ENCODE measurements at regions not wholly inside any gene's neighbourhood (a gene's known extent, or its start where the extent isn't known, plus 50 kb on each side); places are given as distances from the start of the nearest gene placed in this dataset.

DNA sequence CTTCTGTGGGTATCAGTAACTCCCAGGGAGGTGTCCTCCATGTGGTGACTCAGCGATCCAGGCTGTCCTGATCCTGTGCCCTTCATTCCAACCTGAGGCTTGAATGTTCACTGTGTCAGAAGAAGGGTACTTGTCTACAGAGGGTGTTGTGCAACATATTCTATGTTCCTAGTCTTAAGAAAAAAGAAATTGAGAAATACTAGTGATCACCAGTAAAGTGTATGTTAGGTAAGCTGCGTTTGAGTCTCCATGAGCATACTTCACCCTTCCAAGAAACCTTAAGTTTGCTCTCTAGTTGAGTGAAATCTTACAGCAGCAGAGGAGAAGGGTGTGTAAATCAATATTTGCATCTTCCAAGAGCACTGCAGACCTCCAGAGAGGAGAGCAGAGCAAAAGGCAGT lies 122.2 kb upstream of the SLC24A5 start:
- no peak for DNase-seq

DNA sequence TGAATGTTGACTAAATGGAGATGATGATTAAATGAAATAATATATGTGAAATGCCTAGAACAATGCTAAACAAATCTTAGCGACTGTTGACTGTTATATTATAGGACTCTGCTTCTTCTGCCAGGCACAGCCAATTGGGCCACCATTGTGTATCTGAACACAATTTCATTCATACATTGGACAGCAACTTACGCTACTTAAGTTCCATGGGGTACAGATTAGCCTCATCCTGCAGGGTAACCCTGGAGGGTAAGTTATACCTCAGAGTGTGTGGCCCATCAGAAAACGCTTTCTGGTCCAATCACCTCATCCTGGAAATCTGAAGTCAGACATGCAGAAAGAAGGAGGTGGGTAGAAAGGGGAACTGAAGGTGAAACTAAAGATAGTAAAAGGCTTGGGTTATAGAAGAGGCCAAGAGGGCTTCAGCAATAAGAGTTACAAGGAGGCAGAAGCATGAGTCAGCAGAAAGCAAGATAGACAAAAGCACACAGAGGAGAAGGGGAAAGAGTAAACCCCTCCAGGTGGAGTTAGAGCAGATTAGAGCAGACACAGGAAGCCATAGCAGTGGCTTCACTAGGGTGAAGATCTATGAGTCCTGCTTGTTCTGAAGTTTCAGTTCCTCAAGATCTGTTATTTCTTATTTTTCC lies 119.3 kb upstream of the SLC24A5 start:
- no peak for DNase-seq

DNA sequence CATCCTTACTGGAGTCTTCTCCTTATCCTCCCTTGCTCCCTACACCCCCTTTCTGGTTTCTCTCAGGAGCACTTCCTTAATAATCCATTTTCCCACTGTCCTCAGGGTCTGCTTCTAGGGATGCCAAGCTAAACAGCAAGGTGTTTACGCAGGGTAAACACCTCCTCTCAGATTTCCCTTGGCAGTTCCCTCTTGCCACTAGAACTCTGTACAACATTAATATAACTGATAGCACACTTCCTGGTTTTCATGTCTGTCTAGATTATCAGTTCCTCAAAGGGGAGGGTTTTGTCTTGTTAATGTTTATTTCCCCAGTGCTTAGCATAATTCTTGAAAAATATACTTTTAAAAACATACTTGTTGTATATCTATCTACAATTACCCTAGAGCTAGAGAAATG lies 118.0 kb upstream of the SLC24A5 start:
- DNase-seq = no peak

DNA sequence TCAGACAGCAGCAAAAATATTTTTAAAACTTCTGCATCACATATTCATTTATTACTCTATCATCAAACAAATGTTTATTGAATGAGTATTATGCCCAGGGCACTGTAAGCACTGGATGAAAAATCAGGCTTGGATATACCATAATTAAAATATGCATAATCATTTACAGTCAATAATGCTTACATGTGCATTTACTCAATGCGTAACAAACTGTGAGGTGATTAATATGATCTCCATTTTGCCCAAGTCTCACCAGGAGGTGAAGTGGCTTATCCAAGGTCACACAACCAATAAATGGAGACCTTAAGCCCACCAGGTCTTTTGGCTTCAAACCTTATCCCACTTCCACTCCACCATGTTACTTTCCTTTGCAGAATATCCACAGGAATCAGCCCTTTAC lies 117.3 kb upstream of the SLC24A5 start:
- no peak for DNase-seq

DNA sequence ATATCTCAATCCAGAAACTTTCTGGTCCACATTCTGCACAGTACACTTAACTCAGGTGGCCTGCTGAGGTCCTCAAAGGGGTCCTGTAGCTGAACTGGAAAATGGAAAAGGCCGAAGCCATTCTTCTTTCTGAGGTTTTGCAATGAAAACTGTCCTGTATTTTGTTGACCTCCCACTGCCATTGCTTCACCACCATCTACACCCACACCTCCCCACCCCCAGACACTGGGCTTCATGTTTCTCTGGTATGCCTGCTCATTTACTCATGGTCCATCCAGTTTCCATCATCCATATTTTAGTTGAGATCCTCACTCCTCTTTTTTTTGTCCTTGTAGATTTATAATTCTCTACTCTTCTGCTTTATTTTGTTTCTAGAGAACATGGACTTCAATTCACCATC lies 115.7 kb upstream of the SLC24A5 start:
- no peak for DNase-seq

DNA sequence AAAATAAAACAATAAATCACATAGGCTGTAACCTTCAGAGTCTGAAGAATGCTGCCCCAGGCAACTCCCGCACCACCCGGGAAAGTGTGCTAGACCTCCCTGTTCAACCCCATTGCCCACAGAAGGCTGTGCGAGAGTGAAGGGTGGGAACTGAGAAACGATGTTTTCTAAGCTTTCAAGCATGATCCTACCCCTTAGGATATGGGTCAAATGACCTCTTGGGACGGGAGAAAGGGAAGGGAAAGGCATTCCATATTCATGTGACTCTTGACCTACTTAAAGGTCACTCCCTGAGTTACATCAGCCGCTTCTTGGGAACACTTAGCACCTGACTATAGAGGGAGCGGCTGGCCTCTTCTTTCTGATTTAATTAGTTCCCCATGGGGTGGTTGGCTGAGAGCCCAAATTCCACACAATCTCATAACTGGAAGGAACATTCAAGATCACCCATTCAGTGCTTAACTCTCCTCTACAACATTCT lies 114.7 kb upstream of the SLC24A5 start:
- DNase-seq = no peak

DNA sequence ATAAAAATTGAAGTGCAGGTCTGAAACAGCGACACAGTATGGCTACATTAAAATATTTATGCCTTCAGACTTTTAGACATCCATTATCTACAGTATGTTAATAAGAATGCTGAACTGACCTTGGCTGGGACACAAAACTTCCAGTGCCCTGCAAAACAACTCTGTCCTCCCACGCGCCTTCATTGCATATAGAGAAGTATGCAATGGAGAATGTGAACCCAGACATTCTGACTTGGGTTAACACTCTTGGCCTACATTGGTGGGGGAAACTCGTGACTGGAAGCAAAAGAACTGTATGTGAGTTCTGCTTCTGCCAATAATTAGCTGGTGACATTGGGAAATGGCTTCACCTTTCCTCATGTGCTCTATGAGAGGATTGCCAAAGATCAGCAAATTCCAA lies 110.5 kb upstream of the SLC24A5 start:
- DNase-seq = no peak

DNA sequence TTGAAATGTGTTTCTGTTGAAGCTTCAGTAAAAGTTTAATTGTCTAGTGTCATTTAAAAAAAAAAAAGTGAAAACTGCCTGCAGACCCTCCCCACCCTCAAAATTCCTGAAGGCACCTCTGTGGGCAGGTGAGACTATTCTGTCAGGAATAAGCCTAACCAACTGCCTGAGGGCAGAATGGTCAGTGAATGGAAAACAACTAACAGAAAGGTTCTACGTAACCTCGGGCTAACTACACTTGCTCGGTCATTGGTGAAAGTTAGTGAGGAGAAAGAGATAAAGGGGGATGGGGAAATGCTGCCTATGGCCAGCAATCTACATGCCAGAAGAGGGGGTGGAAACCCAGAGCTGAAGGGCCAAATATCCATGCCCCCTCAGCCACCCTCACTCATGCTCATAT lies 108.6 kb upstream of the SLC24A5 start:
- no peak for DNase-seq

DNA sequence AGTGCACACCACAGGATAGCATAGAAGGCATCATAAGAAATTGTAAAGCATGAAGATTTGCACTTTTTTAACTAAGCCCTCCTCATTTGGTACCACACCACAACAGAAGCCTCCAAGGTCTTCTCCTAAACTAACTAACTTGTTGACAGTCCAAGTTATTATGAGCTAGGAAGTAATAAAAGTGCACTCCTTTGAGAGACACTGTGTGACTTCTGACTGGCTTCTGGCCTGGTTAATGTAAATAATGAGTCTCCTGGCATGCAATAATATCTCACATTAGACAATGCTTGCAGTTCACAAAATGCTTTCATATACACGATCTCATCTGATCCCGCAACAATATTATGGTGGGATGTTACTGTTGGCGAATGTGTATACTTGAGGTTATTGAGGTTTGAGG lies 103.9 kb upstream of the SLC24A5 start:
- no peak for DNase-seq

DNA sequence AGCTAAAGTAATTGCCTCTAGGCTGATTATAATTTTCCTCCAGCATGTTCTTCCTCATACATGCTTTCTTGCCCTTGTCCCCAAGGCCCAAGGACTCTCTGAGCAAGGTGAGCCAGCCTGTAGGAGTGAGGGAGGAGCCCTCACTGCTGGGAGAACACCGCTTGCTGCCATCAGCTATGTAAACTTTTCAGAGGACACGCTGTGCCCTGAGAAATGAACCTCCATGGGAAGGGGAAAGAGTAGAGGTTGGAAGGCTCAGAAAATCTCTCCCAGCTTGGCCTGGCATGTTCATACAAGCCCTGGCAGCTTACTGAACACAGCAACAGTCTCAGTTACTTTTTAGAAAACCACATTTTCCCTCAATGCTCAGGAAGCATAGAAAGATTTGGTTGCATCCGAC lies 103.0 kb upstream of the SLC24A5 start:
- DNase-seq = no peak

DNA sequence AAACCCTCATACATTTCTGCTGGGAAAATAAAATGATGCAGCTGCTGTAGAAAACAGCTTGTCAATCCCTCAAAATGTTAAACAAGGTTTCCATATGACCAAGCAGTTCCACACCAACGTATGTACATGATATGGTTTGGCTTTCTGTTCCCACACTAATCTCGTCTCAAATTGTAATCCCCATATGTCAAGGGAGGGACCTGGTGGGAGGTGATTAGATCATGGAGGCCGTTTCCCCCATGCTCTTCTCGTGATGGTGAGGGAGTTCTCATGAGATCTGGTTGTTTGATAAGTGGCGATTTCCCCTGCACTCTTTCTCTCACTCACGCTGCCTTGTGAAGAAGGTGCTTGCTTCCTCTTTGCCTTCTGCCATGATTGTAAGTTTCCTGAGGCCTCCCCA lies 100.6 kb upstream of the SLC24A5 start:
- DNase-seq = no peak

DNA sequence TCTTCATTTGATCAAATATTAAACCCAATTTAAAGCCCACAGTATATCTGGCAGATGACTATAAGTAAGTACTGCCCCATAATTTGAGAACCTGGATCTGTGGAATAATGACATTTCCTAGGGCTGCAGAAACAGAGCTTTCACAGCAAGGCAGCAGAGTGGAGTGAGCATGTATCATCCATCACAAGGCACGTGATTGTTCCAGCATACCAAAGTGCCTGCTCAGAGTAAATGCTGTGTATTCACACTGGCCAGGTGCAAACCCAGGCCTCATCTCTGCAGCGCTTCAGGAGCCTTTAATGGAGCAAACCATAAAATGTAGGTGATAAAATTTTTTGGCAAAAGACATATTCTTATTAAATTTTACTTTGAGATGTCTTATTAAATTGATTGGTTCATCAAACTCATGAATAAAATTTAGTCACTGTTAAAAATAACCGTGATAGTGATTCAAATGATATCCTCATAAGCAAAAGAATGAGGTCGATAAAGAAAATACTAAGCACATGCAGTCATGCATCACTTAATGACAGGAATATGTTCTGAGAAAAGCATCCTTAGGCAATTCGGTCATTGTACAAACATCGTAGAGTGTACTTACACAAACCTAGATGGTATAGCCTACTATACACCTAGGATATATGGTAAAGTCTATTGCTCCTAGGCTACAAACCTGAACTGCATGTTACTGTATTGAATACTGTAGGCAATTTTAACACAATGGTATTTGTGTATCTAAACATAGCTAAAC lies 99.3 kb upstream of the SLC24A5 start:
- DNase-seq = no peak

DNA sequence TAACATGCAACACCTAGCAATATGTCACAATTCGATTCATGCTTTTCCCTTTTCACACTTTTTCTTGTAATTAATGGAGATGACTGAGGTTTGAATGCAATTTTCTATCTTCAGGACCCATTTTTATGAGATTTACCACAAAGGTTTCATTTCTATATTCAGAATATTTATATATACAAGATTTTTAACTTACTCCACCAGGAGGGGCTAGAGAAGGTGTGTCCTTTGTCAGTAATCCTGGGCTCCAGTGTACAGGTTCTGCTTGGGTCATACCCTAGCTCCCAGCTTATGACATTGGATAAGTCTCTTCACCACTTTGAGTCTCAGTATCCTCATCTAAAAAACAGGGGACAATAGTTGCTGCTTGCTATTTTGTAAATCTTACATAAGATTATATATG lies 95.7 kb upstream of the SLC24A5 start:
- DNase-seq = no peak

DNA sequence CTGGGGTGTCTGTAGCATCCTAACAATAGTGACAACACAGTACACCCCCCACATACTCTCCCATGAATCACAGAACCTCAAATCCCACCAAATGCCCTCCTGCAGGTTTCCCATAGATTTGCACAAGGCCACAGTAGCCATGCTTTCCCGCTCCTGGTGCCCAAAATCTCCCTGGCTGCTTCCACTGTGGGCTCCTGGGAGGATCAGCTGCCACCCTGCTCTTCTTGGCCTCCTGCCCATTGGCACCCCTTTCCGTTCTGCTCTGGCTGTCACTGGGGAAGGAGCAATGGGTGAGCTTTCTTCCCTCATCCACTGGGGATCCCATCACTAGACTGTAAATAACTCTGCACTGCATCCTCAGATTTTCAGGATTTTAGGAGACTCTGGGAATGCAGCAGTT lies 92.1 kb upstream of the SLC24A5 start:
- no peak for DNase-seq

DNA sequence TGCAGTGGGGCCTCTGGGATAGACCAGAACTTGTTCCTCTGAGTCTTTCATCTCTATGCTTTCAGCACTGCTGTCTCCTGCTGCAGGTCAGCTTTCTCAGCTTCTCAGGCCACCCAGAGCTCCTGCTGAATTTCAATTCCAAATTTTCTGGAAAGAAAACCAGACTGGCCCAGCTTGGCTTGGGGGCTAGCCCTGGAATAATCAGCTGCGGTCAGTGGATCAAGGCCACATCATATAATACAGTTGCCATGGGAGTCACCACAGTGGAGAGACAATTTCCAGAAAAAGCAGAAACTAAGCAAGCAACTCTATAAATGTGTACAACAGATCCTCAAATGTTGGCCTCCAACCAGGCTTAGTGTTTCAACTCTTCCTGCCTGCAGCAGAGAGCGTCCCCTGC lies 91.1 kb upstream of the SLC24A5 start:
- no peak for DNase-seq

DNA sequence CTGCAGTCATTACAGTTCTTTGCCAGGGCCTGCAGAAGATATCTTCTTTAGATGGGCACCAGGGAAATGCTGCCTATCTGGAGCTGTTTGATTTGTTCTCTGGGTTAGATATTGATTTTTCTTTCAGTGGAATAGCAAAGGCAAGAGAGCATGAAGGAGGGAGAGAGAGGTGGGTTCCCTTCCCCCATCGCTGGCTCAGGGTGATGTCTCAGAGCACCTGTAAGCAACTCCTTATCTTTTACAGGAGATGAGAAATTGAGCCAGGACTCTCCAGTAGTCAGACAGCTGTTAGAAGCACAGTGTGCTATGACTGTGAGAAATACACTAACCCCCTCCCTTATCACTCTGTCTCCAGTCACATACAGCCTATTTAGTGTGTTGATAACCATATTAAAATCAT lies 89.3 kb upstream of the SLC24A5 start:
- no peak for DNase-seq

DNA sequence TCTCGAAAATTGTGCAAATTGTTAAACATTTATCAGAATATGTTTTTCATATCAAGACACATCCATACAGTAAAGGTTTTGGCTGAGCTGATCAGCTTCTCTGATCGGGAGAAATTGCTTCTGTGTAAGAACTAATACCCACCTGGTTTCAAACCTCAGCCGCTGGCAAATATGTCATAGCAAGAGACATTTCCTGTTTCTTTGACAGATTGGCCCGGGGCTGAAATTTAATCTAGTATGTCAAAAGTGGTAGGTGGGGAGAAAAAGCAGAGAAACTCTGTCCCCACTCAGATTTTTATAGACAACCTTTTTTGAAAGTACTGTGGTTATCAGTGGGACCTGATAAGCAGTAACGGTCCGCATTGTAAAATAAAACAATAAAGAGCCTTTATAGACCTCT lies 88.8 kb upstream of the SLC24A5 start:
- DNase-seq = no peak

DNA sequence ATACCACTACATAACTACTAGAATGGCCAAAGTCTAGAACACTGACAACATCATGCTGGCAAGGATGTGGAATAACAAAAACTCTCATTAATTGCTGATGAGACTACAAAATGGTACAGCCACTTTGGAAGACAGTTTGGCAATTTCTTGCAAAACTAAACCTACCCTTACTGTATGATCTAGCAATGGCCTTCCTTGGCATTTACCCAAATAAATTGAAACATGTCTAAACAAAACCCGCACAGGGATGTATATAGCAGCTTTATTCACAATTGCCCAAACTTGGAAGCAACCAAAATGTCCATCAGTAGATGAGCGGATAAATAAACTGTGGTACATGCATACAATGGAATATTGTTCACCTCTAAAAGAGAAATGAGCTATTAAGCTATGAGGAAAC lies 87.9 kb upstream of the SLC24A5 start:
- DNase-seq = no peak

DNA sequence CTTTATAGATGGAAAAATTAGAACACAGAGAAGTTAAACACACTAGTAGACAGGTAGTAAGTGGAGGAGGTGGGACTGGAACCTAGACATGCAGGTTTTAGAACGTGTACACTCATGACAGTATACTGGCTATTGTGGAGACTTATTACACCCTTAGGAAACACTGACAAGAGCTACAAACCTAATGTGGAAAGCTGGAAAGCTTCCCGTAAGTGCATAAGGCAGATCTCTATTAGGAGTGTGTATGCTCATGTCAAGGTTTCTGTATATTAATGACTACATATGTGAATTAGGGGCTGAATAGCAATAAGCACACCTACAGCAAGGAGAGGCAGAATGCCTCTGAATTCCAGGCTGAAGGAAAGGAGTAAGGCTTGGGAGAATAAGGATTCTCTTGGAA lies 82.6 kb upstream of the SLC24A5 start:
- DNase-seq = no peak

DNA sequence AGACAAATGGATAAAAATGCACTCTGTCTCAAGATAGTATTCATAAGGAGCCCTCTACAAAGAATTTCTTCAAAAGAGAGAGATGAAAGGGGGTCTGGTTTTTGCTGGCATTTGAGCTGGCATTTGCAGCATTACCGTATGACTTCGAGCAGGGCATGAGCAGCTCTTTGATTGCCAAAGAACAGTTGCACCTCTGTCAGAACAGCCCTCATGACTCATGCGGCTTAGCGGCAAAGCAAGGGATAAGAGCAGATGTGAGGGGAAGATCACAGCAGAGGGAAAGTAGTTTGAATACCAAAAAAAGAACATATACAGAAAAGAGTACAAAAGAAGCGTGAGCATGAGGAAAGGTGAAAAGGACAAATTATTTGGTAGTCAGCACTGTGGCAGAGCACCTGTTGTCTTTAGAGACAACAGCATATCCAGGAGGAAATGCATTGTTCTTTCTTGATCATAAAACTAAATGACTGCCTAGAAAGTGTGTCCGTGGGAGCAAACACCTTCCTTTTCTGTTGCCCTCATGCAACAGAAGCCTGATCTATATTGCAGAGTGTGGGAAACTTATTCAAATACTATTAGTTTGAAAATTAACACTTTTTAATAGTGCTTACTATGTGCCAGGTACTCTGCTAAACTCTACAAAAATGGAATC lies 80.5 kb upstream of the SLC24A5 start:
- no peak for DNase-seq

DNA sequence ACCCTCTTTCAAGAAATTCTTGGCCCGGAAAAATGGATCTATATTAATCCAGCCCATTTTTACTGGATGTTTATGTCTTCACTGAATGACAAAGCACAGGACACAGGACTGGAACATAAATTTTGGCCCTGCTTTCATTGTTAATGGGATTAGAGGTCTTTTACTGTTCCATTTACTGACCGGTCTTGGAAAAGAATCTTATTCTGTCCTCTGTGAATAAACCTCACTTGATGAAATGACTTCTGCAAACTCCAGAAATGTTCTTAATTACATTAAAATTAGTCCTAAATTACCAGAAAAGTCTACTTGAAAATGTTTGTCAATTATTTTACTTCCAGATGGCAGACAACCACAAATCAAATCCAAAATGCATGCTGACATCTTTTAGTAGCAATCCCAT lies 79.3 kb upstream of the SLC24A5 start:
- DNase-seq = no peak

DNA sequence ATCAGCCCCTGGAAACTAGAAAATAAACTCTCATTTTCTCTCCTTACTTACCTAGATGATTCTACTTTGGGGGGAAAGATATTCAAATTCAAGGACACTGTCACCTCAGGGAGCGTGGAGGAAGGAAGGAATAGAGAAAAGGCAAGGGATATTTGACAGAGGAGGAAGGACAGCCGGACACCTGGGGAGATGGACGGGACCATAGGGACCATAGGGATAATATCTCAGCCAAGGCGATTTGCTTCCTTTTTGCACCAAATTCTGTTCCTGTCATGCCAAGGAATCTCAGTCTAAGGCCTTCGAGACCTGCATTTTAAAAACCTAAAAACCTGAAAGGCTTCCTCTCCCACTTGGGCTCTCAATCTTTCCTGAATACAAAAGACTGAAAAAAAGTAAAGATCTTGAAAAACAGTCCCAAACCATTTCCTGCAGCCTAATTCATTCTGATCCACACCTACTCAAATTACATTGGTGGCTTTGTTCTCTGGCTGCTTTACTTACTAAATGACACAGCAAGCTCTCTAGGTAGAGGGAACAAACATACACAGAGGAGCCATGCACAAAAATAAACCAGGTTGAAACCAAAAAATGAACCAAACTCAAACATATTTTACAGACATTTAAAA lies 73.9 kb upstream of the SLC24A5 start:
- no peak for DNase-seq

DNA sequence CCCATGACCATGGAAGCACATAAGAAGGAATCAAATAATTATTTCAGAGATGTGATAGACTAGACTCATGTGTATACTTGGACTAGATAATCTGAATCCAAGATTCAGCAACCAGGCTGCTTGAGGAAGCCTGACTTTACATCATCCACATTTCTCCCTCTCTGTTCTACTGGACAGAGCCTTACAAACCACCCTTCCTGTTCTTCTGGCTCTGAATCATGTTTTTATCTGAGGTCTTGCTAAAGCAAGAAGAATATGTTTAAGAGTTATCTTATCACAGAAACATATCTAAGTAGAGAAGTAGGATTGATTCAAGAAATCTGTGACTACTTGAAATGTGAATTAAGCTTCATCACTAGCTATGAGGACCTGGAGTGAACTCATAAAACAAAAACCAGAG lies 71.1 kb upstream of the SLC24A5 start:
- no peak for DNase-seq

DNA sequence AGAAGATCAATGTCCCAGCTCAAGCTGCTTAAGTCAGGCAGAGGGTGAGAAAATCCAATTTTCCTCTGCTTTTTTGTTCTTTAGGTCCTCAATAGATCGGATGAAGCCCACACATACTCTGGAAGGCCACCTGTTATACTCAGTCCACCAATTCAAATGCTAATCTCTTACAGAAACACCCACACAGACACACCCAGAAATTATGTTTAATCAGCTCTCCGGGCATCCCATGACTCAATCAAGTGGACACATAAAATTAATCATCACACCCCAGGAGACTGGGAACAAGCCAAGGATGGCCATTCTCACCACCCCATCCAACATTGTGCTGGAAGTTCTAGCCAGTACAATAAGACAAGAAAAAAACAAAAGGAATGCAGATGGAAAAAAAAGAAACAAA lies 67.8 kb upstream of the SLC24A5 start:
- DNase-seq = no peak
